ENCODE measurements at regions not wholly inside any gene's neighbourhood (a gene's known extent, or its start where the extent isn't known, plus 50 kb on each side); places are given as distances from the start of the nearest gene placed in this dataset.
"Not testable (repeated sequence)": the region's sequence is repeated elsewhere in the genome, so short reads cannot be mapped to it uniquely, and the experiment has no call there.

- no peak for DNase-seq
These were observed 139.2 kb upstream of the RBPJ start for GRCh38 chr4:26181616-26182015.

DNA sequence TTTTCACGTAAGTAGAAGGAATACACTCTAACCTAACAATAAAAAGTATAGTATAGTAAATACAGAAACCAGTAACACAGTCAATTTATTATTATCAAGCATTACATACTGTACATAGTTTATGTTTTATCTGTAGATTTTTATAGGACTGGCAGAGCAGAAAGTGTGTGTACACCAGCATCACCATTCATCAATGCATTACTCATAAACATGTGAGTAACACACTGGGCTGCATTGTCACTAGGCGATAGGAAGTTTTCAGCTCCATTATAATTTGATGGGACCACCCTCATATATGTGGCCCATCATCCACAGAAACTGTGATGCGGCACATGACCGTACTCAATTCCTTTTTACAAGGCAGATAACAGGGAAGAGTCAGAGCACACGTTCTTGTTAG is 137.8 kb upstream of the RBPJ start:
- no peak for DNase-seq

- DNase-seq, result no peak
These were observed 135.4 kb upstream of the RBPJ start for GRCh38 chr4:26185436-26185835.

- DNase-seq, result no peak
These were observed 129.5 kb upstream of the RBPJ start for GRCh38 chr4:26191353-26191752.

- no peak for DNase-seq
These were observed 127.6 kb upstream of the RBPJ start for GRCh38 chr4:26192899-26193869.

DNA sequence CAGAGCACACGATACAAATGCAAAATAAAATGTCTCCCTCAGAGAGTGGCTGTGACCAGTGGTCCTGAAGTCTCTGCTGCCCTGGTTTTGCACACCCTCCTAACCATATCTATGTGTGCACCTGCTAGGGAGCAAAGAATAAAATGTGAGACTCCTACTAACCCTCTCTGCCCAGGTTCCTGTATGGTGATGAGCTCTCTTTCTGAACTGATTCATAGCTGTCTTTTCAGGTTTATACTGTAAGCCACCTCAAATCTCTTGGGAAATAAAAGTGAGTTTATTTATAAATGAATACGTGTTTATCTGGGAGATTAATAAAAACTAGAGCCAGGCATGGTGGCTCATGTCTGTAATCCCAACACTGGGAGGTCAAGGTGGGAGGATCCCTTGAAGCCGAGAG is 126.0 kb upstream of the RBPJ start:
- DNase-seq, result no peak

GRCh38 chr4:26196567-26196966 is 124.2 kb upstream of the RBPJ start:
- DNase-seq, result no peak

DNA sequence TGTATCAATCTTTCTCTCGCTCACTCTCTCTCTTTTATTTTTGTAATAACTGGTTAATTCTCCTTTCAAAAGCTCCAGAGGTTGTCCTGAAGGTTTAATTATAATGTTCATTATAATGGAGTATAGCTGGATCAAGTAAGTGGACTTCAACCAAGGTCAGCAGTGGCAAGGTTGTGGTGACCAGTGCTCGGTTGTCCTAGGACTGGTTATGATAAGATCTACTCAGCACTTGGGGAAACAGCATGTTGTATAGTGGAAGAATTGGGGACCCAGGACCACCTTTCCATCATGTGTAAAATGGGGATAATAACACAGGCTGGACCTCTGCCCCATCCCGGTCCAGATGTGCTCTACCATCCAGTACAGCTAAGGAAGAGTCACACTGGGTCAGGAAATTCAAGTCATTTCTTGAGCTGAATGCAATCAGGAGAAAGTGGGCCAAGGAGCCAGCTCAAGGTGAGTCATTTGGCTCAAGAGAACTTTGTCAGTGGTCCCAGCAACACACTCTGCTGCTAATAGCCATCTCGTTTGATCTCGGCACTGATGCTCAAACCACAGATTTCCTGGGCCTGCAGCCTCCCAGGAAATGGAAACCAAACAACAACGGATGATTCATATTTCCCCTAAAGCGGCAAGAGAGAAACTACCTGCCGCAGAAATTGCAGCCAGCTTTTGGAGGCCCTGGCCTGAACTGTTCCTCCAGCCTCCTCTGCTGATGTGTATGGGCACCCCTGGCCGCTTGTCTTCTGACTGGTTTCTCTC is 123.6 kb upstream of the RBPJ start:
- DNase-seq, result peak; percentile 79

DNA sequence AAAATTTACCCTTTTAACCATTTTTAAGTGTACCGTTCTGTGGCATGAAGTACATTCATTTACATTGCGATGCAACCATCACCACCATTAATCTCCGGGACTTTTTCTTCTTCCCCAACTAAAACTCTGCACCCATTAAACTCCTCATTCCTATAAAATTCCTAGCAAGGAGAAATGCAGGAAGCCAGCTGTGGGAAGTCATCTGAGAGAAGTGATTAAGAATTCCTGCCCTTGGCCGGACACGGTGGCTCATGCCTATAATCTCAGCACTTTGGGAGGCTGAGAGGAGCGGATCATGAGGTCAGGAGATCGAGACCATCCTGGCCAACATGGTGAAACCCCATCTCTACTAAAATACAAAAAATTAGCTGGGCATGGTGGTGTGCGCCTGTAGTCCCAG is 121.9 kb upstream of the RBPJ start:
- not testable (repeated sequence) for DNase-seq

- no peak for DNase-seq
These were observed 121.2 kb upstream of the RBPJ start for GRCh38 chr4:26199596-26199995.

- no peak for DNase-seq
These were observed 119.7 kb upstream of the RBPJ start for GRCh38 chr4:26201120-26201519.

GRCh38 chr4:26204249-26204825 is 116.5 kb upstream of the RBPJ start:
- DNase-seq, result peak; percentile 45

- no peak for DNase-seq
These were observed 115.9 kb upstream of the RBPJ start for GRCh38 chr4:26204911-26205370.

GRCh38 chr4:26206339-26206738 is 114.5 kb upstream of the RBPJ start:
- no peak for DNase-seq

- DNase-seq, result no peak
These were observed 113.8 kb upstream of the RBPJ start for GRCh38 chr4:26206999-26207398.

- DNase-seq, result no peak
These were observed 113.2 kb upstream of the RBPJ start for GRCh38 chr4:26207631-26208030.

DNA sequence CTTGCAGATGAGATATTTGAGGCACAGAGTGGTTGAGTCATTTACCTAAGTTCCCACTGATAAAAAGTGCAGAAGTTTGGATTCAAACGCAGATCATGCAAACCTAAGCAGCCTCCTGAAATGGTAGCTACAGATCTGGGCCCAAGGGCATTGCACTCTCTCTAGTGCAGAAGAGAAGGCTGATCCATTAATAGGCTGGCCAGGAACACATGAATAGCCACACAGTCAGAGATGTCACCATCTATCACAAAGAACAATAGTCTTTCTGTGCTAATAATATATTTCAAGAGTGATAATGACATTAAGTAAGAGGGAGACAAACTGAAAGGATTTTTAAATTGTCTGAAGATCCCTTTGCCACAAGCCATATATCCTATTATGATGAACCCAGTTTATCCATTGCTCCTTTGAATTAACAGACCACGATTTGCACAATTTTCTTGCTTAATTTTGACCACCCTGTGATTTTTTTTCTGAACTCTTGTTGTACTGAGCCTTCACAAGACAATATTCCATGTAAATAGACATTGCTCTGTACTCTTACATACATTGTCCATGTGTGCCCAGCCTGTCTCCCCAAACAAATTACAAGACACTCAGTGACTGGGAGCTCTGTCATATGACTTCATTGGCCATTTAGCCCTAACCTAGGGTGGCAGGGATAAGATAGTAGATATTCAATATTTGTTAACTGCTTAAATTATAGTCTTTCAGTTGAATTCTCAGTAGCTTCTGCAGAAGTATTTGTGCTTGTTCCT is 112.4 kb upstream of the RBPJ start:
- no peak for DNase-seq

GRCh38 chr4:26209378-26209777 is 111.4 kb upstream of the RBPJ start:
- not testable (repeated sequence) for DNase-seq

- no peak for DNase-seq
These were observed 108.3 kb upstream of the RBPJ start for GRCh38 chr4:26212528-26212927.

DNA sequence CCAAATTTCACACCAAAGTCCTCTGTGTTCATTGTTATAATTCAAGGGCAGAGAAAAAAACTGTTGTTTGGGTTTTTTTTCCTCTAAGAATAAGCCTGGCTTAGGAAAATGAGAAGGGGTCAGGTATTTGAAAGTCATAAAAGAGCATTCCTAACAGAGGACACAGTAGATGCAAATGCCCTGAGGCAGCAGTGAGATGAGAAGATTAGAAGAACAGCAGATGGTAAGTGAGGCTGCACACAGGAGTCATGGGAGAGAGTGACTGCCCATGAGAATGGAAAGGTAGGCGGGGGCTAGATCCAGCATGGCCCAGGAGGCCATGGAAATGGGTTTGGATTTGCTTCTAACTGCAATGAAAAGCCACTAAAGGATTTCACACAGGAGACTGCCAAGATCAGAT is 107.5 kb upstream of the RBPJ start:
- no peak for DNase-seq

GRCh38 chr4:26214994-26215393 is 105.8 kb upstream of the RBPJ start:
- DNase-seq, result no peak

- no peak for DNase-seq
These were observed 105.1 kb upstream of the RBPJ start for GRCh38 chr4:26215725-26216124.

- no peak for DNase-seq
These were observed 103.3 kb upstream of the RBPJ start for GRCh38 chr4:26217481-26217880.

All from CD4-positive, alpha-beta T cell treated with Interleukin-12 subunit alpha and Interleukin-12 subunit beta, for 1 hour (primary cell).